Mucosa of rectum (tissue), 2 donors: ENCODE measurements at regions not wholly inside any gene's neighbourhood (a gene's known extent, or its start where the extent isn't known, plus 50 kb on each side); places are given as distances from the start of the nearest gene placed in this dataset.

ENCODE experiments used
- H3K27ac ChIP-seq, 2 donors: one replicate each; pipeline ENCODE4 v1.7.0; 2013; ENCODE audit warnings: inconsistent platforms in 2 of 2, low read depth in 2 of 2, low read length in 2 of 2
- H3K27me3 ChIP-seq, 2 donors: one replicate each; pipeline ENCODE4 v1.7.0; 2013; ENCODE audit warnings: low read length in 2 of 2; ENCODE audit not compliant: control insufficient read depth in 2 of 2, insufficient read depth in 2 of 2
- H3K36me3 ChIP-seq, 2 donors: one replicate each; pipeline ENCODE4 v1.7.0; 2013; ENCODE audit warnings: low read length in 2 of 2; ENCODE audit not compliant: control insufficient read depth in 2 of 2, insufficient read depth in 2 of 2
- H3K4me1 ChIP-seq, 2 donors: one replicate each; pipeline ENCODE4 v1.7.0; 2013; ENCODE audit warnings: low read length in 2 of 2, mild to moderate bottlenecking in 1 of 2; ENCODE audit not compliant: control insufficient read depth in 2 of 2, insufficient read depth in 2 of 2
- H3K4me3 ChIP-seq, 2 donors: one replicate each; pipeline ENCODE4 v1.7.0; 2013; ENCODE audit warnings: low read length in 2 of 2
- H3K9ac ChIP-seq, 2 donors: one replicate each; pipeline ENCODE4 v1.7.0; 2013; ENCODE audit warnings: low read length in 2 of 2, low read depth in 1 of 2, mild to moderate bottlenecking in 1 of 2
- H3K9me3 ChIP-seq, 2 donors: one replicate each; pipeline ENCODE4 v1.7.0; 2013; ENCODE audit warnings: low read length in 2 of 2; ENCODE audit not compliant: control insufficient read depth in 2 of 2
- donor health status: healthy.
- donor health status: Normal muscosa, but diverticular disease.

DNA sequence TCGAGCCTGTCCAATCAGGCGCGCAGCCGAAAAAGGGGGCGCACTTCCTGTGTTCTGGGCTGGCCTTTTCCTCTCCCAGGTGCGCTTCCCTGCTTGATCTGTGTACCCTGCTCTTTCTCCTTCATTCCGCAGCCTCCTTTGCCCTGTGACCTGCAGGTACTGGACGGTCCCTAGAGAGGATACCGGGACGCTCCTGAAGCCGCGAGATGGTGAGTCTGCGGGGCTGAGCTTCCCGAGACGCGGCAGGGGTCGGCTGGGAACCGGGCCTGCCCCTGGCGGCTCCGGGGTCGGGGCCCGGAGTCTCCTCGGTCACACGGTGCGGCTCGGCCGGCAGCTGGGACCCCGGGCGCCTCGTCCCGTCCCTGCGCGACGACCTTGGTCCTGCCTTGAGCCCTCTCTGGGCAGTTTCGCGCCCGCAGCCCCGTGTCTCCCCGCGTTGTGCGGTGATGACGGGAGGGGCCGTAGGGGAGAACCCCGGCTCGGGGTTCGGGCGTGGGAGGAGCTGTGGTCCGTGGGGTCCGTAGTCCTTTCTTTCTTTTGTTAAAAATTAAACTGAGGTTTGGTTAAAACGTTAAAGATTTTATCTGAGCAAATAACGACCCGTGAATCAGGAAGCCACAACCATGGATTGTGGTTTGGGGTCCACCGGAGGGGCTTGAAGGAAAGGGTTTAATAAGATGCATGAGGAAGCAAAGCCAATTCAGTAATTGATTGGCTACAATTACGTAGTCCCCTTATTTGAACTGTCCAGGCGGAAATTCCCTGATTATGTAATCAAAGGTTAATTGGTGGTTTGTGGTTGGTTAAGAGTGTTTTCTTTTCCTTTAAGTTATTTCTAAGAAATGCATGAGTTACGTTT is 172.8 kb upstream of the ZNF267 start:
- H3K9me3 ChIP-seq, result no peaks in the 10 kb centered on the region

GRCh38 chr16:31701734-31702133 is 171.9 kb upstream of the ZNF267 start:
- Histone ChIP-seq H3K4me3 (no peak overlapping the region), H3K27me3 (no peaks in the 10 kb centered on the region), H3K36me3 (peaks cover 37 to 38% of the 10 kb centered on the region in 2 donors), H3K9me3 (no peaks in the 10 kb centered on the region), H3K27ac (no peak overlapping the region), H3K4me1 (peaks cover 6 to 7% of the 10 kb centered on the region in 2 donors), H3K9ac (peak overlapping the region in 1 of 2 donors; percentile 86)

More for the DNA sequence above, 172.8 kb upstream of the ZNF267 start:
- Histone ChIP-seq H3K27ac (peak overlapping the region; percentile 23 to 48), H3K9ac (peak overlapping the region; percentile 84 to 86), H3K27me3 (no peaks in the 10 kb centered on the region), H3K36me3 (peaks cover 28 to 29% of the 10 kb centered on the region in 2 donors), H3K4me1 (peaks cover 6 to 7% of the 10 kb centered on the region in 2 donors), H3K4me3 (peak overlapping the region; percentile 89 to 96)

- no peak overlapping the region for H3K9ac ChIP-seq
- H3K27ac ChIP-seq, result no peak overlapping the region
- H3K4me3 ChIP-seq, result no peak overlapping the region
- H3K9me3 ChIP-seq, result no peaks in the 10 kb centered on the region
- no peaks in the 10 kb centered on the region for H3K27me3 ChIP-seq
- peaks cover 43 to 45% of the 10 kb centered on the region in 2 donors for H3K36me3 ChIP-seq
- H3K4me1 ChIP-seq, result peaks cover 6 to 7% of the 10 kb centered on the region in 2 donors
These were observed 170.8 kb upstream of the ZNF267 start for GRCh38 chr16:31702796-31703195.

DNA sequence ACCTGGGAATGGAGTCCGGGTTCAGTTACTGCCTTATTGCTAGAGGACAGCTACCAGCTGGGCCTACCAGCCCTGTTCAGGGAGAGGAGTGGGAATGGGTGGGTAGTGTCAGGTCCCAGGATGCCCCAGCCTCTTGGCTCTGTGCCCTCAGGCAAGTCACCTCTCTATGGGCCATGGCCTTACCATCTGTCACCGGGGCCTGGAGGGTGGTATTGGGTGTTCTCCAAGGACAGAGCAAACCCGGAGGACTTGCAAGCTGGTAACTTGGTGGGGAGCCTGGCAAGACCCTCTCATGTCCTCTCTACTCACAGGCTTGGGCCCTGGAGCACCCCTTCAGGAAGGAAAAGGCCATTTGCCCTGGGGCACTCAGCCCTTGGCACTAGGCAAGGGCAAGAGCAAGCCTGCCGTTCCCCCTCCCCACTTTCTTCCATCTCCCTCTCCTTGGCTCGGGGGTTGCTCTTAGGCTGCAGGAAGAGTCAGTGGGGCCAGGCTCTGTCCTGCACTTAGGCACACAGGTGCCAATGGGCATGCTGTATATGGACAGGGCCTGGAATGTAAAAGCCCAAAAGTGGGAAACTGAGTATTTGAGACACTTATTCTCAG is 170.0 kb upstream of the ZNF267 start:
- Histone ChIP-seq H3K36me3 (peaks cover 51 to 53% of the 10 kb centered on the region in 2 donors), H3K9me3 (no peaks in the 10 kb centered on the region), H3K4me1 (peaks cover 6 to 7% of the 10 kb centered on the region in 2 donors)

DNA sequence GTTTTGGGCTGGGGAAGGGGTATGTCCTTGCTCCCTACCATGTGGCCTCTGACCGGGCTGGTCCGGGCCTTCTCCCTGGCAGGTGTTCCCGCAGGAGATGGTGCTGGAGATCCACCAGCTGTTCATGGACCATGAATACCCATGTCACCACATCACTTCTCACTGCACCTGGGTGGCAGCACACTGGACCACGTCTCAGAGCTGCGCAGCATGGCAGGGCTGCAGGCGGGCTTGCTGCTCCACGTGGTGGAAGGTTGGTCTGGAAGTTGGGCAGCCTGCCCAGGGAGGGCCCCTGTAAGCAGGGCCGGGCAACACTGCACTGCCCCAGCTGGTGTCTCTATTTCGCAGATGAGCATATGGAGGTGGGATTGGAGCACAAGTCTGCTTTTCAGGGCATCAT is 169.5 kb upstream of the ZNF267 start:
- Histone ChIP-seq H3K36me3 (peaks cover 55 to 57% of the 10 kb centered on the region in 2 donors), H3K9me3 (no peaks in the 10 kb centered on the region), H3K27me3 (no peaks in the 10 kb centered on the region), H3K4me1 (peaks cover 6 to 7% of the 10 kb centered on the region in 2 donors), H3K4me3 (no peak overlapping the region), H3K27ac (no peak overlapping the region), H3K9ac (no peak overlapping the region)

More for the DNA sequence above, 170.0 kb upstream of the ZNF267 start:
- no peak overlapping the region for H3K27ac ChIP-seq
- H3K9ac ChIP-seq, result no peak overlapping the region
- H3K27me3 ChIP-seq, result no peaks in the 10 kb centered on the region
- H3K4me3 ChIP-seq, result no peak overlapping the region

GRCh38 chr16:31705371-31705770 is 168.2 kb upstream of the ZNF267 start:
- no peaks in the 10 kb centered on the region for H3K27me3 ChIP-seq
- H3K36me3 ChIP-seq, result peaks cover 55 to 57% of the 10 kb centered on the region in 2 donors

DNA sequence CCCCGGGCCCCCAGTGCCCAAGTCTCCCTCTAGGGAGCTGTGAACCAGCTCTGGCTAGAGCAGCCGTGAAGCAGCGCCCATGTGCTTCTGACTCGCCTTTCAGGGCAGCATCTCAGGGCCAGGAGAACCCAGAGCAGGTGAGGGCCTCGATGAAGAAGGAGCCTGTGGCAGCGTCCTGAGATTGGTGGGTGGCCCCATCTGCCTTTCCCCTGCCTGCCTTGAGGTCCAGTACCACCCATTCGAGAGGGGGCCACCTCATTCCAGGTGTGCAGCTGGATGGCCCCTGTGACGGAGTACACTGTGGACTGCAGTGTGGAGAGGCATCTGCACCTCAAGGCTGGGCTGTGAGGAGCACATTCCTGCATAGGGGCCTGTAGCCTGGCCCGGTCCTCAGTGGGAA is 167.3 kb upstream of the ZNF267 start:
- no peak overlapping the region for H3K4me3 ChIP-seq

More at GRCh38 chr16:31705371-31705770, 168.2 kb upstream of the ZNF267 start:
- H3K9me3 ChIP-seq, result no peaks in the 10 kb centered on the region
- no peak overlapping the region for H3K27ac ChIP-seq
- peaks cover 6 to 7% of the 10 kb centered on the region in 2 donors for H3K4me1 ChIP-seq
- H3K4me3 ChIP-seq, result no peak overlapping the region
- no peak overlapping the region for H3K9ac ChIP-seq

GRCh38 chr16:31706925-31707324 is 166.7 kb upstream of the ZNF267 start:
- no peak overlapping the region for H3K4me3 ChIP-seq
- H3K9ac ChIP-seq, result no peak overlapping the region
- no peaks in the 10 kb centered on the region for H3K9me3 ChIP-seq
- H3K4me1 ChIP-seq, result peaks cover 0 to under 1% of the 10 kb centered on the region in 2 donors
- H3K27ac ChIP-seq, result no peak overlapping the region
- peaks cover 55 to 57% of the 10 kb centered on the region in 2 donors for H3K36me3 ChIP-seq
- H3K27me3 ChIP-seq, result no peaks in the 10 kb centered on the region

More for the DNA sequence above, 167.3 kb upstream of the ZNF267 start:
- Histone ChIP-seq H3K27ac (no peak overlapping the region), H3K9ac (no peak overlapping the region), H3K36me3 (peaks cover 55 to 57% of the 10 kb centered on the region in 2 donors), H3K9me3 (no peaks in the 10 kb centered on the region), H3K4me1 (peaks cover 2 to 6% of the 10 kb centered on the region in 2 donors), H3K27me3 (no peaks in the 10 kb centered on the region)

- Histone ChIP-seq H3K36me3 (peaks cover 54 to 55% of the 10 kb centered on the region in 2 donors), H3K9me3 (no peaks in the 10 kb centered on the region), H3K27me3 (no peaks in the 10 kb centered on the region), H3K9ac (no peak overlapping the region), H3K27ac (no peak overlapping the region), H3K4me3 (no peak overlapping the region), H3K4me1 (peaks cover 1 to 2% of the 10 kb centered on the region in 2 donors)
These were observed 165.8 kb upstream of the ZNF267 start for GRCh38 chr16:31707743-31708335.

- Histone ChIP-seq H3K4me1 (peaks cover 2 to 3% of the 10 kb centered on the region in 2 donors), H3K36me3 (peaks cover 48 to 50% of the 10 kb centered on the region in 2 donors), H3K27ac (no peak overlapping the region), H3K4me3 (no peak overlapping the region), H3K27me3 (no peaks in the 10 kb centered on the region), H3K9ac (no peak overlapping the region), H3K9me3 (no peaks in the 10 kb centered on the region)
These were observed 165.3 kb upstream of the ZNF267 start for GRCh38 chr16:31708348-31708747.
